ENCODE measurements at regions not wholly inside any gene's neighbourhood (a gene's known extent, or its start where the extent isn't known, plus 50 kb on each side); places are given as distances from the start of the nearest gene placed in this dataset.

- Histone ChIP-seq H3K4me2 (ENCODE audit: low read depth, low read length) (no peak overlapping the region), H3K4me1 (ENCODE audit: insufficient read depth, low read length) (peaks cover 12% of the 10 kb centered on the region), H4K20me1 (ENCODE audit: insufficient read depth, low read length) (no peaks in the 10 kb centered on the region), H3K4me3 (replicated peaks in 1 of 3; ENCODE audit: insufficient read depth in 1 of 3, low read depth in 2 of 3, low read length in 3 of 3) (no peak overlapping the region), H3K79me2 (ENCODE audit: insufficient read depth, low read length) (no peaks in the 10 kb centered on the region), H3K9ac (ENCODE audit: insufficient read depth, low read depth, low read length) (no peak overlapping the region), H3K27ac (ENCODE audit: extremely low read length, insufficient read depth, low read length) (no peak overlapping the region), H3K9me3 (ENCODE audit: low read length) (peaks cover 25% of the 10 kb centered on the region), H3K36me3 (replicated peaks in 1 of 2; ENCODE audit: control insufficient read depth in 1 of 2, insufficient read depth in 2 of 2, low read length in 2 of 2) (no peaks in the 10 kb centered on the region), H2AFZ (ENCODE audit: low read length) (no peak overlapping the region), H3K27me3 (ENCODE audit: control insufficient read depth in 1 of 2, insufficient read depth in 2 of 2, low read length in 2 of 2) (peaks cover 1 to 43% of the 10 kb centered on the region in 2 experiments; a peak in 4 of 5 replicates)
- TF ChIP-seq ZNF512 (CRISPR knock-in tag; IDR thresholded peaks at IDR 0.05) = no peak
- TF ChIP-seq SOX13 (IDR thresholded peaks at IDR 0.05) = no peak
- TF ChIP-seq SOX13 (CRISPR knock-in tag; conservative IDR thresholded peaks at IDR 0.05 in 1 of 2, IDR thresholded peaks at IDR 0.05 in 1 of 2) = no peak
- no peak for TF ChIP-seq THAP9 (CRISPR knock-in tag; IDR thresholded peaks at IDR 0.05; ENCODE audit: borderline replicate concordance)
- no peak for TF ChIP-seq ZSCAN29 (CRISPR knock-in tag; conservative IDR thresholded peaks at IDR 0.05)
- no peak for TF ChIP-seq AKAP8 (CRISPR knock-in tag; IDR thresholded peaks at IDR 0.05)
- TF ChIP-seq FOXO1 (CRISPR knock-in tag; IDR thresholded peaks at IDR 0.05) = no peak
- no peak for TF ChIP-seq ZNF720 (CRISPR knock-in tag; IDR thresholded peaks at IDR 0.05)
- TF ChIP-seq POLR2G (IDR thresholded peaks at IDR 0.05; ENCODE audit: low read depth, low read length) = no peak
- TF ChIP-seq KLF13 (CRISPR knock-in tag; IDR thresholded peaks at IDR 0.05) = no peak
- no peak for TF ChIP-seq KLF9 (CRISPR knock-in tag; IDR thresholded peaks at IDR 0.05; ENCODE audit: low read depth)
- TF ChIP-seq MATR3 (CRISPR knock-in tag; IDR thresholded peaks at IDR 0.05) = no peak
- no peak for TF ChIP-seq ZNF615 (CRISPR knock-in tag; IDR thresholded peaks at IDR 0.05; ENCODE audit: borderline replicate concordance)
- TF ChIP-seq REPIN1 (CRISPR knock-in tag; IDR thresholded peaks at IDR 0.05; ENCODE audit: borderline replicate concordance, low read depth) = no peak
- TF ChIP-seq ARNTL (CRISPR knock-in tag; IDR thresholded peaks at IDR 0.05) = no peak
- TF ChIP-seq TCF7L2 (IDR thresholded peaks at IDR 0.05; ENCODE audit: low read depth, low read length) = no peak
- no peak for TF ChIP-seq PTBP1 (IDR thresholded peaks at IDR 0.05; ENCODE audit: low read depth, low read length, poor library complexity, severe bottlenecking)
- no peak for TF ChIP-seq THRA (CRISPR knock-in tag; IDR thresholded peaks at IDR 0.05; ENCODE audit: borderline replicate concordance)
- no peak for TF ChIP-seq KAT2B (IDR thresholded peaks at IDR 0.05; ENCODE audit: borderline replicate concordance, low read depth, low read length)
- in situ Hi-C loops (cut with HindIII; ENCODE audit: extremely low pct_ligation_motif_present, low pct_unique_long_range_greater_than_20kb) (no loop called here), intact Hi-C loops (cut with micrococcal nuclease; ENCODE audit: unreplicated experiment) (no loop called here)
- WGBS (ENCODE audit: low lambda C conversion rate) = 32% methylated on average over 7 of the region's 7 CpGs
- DNase-seq (ENCODE audit: low spot score) (no peak), ATAC-seq (no peak), FAIRE-seq (no peak)
- POLR2A ChIA-PET = no interaction called here
- CTCF ChIA-PET (ENCODE audit: low intra/inter-chr PET ratio, low total read pairs) = no interaction called here
- BruUV-seq (replicated peaks) = no TSS peak
These were observed 91.9 kb upstream of the ALKAL2 start for GRCh38 chr2:379778-380177.

Measured in HepG2 (cell line).